ENCODE measurements at regions not wholly inside any gene's neighbourhood (a gene's known extent, or its start where the extent isn't known, plus 50 kb on each side); places are given as distances from the start of the nearest gene placed in this dataset.

DNA sequence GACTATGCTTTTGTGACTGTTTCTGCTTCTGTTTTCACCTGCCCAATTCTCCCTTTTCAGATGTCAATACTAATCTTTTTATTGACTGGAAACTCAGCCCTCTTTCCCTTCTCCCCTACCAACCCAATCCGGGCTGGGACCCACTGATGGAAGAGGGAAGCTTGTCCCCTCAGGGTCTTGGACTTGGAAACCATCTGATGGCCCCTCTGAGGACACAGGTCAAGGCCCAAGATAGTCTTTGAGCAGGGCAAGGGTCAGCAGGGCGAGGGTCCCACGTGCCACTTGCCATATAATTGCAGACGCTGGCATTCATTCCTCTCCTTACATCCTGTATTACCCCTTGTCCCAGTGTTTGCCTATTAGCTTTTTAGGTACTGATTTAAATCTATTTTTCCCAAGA is 678.2 kb upstream of the FANCL start:
- intact Hi-C loops (cut with micrococcal nuclease): no loop called here
- H3K4me3 Mint-ChIP-seq (ENCODE audit: low read depth): no peak overlapping the region
- no peak overlapping the region for H3K27ac Mint-ChIP-seq
- no peak for DNase-seq (ENCODE audit: low spot score)
- no peaks in the 10 kb centered on the region for H3K27me3 Mint-ChIP-seq (ENCODE audit: low read depth)
- H3K36me3 Mint-ChIP-seq (ENCODE audit: low read depth): no peaks in the 10 kb centered on the region
- H3K9me3 Mint-ChIP-seq: no peaks in the 10 kb centered on the region
- no peaks in the 10 kb centered on the region for H3K4me1 Mint-ChIP-seq (ENCODE audit: low read depth)

GRCh38 chr2:58918141-58918540 is 677.0 kb upstream of the FANCL start:
- intact Hi-C loops (cut with micrococcal nuclease): no loop called here
- Mint-ChIP-seq H3K36me3 (ENCODE audit: low read depth) (no peaks in the 10 kb centered on the region), H3K4me3 (ENCODE audit: low read depth) (no peak overlapping the region), H3K9me3 (no peaks in the 10 kb centered on the region), H3K27ac (no peak overlapping the region), H3K27me3 (ENCODE audit: low read depth) (no peaks in the 10 kb centered on the region), H3K4me1 (ENCODE audit: low read depth) (no peaks in the 10 kb centered on the region)
- DNase-seq (ENCODE audit: low spot score): no peak

GRCh38 chr2:58917596-58917995 is 676.5 kb upstream of the FANCL start:
- H3K4me3 Mint-ChIP-seq (ENCODE audit: low read depth): no peak overlapping the region
- intact Hi-C loops (cut with micrococcal nuclease): no loop called here

DNA sequence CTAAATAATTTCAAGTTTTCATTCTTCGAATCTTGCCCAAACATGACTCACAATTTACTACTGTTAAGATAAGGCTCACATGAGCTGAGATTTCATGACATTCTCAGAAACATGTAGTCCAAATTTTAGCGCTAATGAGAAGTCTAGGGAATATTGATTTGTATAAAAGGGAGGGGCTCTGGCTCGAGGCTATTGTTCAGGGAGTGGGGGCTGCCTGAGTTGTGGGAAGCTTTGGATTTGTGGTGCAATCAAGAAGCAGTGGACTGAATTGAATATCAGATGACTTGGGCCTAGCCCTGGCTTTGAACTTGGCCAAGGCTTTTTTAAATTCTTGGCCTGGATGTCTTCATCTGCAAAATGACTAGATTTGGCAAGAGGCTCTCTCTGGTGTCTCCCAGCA is 674.9 kb upstream of the FANCL start:
- Mint-ChIP-seq H3K36me3 (ENCODE audit: low read depth) (no peaks in the 10 kb centered on the region), H3K4me3 (ENCODE audit: low read depth) (no peak overlapping the region), H3K27me3 (ENCODE audit: low read depth) (no peaks in the 10 kb centered on the region), H3K4me1 (ENCODE audit: low read depth) (no peaks in the 10 kb centered on the region), H3K9me3 (no peaks in the 10 kb centered on the region), H3K27ac (no peak overlapping the region)
- intact Hi-C loops (cut with micrococcal nuclease): no loop called here
- no peak for DNase-seq (ENCODE audit: low spot score)

More at GRCh38 chr2:58917596-58917995, 676.5 kb upstream of the FANCL start:
- DNase-seq (ENCODE audit: low spot score): no peak
- no peaks in the 10 kb centered on the region for H3K27me3 Mint-ChIP-seq (ENCODE audit: low read depth)
- no peaks in the 10 kb centered on the region for H3K4me1 Mint-ChIP-seq (ENCODE audit: low read depth)
- no peak overlapping the region for H3K27ac Mint-ChIP-seq
- H3K9me3 Mint-ChIP-seq: no peaks in the 10 kb centered on the region
- no peaks in the 10 kb centered on the region for H3K36me3 Mint-ChIP-seq (ENCODE audit: low read depth)

- Mint-ChIP-seq H3K4me3 (ENCODE audit: low read depth) (no peak overlapping the region), H3K27me3 (ENCODE audit: low read depth) (no peaks in the 10 kb centered on the region), H3K36me3 (ENCODE audit: low read depth) (no peaks in the 10 kb centered on the region), H3K4me1 (ENCODE audit: low read depth) (no peaks in the 10 kb centered on the region), H3K27ac (no peak overlapping the region), H3K9me3 (no peaks in the 10 kb centered on the region)
- DNase-seq (ENCODE audit: low spot score): no peak
- intact Hi-C loops (cut with micrococcal nuclease): no loop called here
These were observed 673.8 kb upstream of the FANCL start for GRCh38 chr2:58914733-58915505.

DNA sequence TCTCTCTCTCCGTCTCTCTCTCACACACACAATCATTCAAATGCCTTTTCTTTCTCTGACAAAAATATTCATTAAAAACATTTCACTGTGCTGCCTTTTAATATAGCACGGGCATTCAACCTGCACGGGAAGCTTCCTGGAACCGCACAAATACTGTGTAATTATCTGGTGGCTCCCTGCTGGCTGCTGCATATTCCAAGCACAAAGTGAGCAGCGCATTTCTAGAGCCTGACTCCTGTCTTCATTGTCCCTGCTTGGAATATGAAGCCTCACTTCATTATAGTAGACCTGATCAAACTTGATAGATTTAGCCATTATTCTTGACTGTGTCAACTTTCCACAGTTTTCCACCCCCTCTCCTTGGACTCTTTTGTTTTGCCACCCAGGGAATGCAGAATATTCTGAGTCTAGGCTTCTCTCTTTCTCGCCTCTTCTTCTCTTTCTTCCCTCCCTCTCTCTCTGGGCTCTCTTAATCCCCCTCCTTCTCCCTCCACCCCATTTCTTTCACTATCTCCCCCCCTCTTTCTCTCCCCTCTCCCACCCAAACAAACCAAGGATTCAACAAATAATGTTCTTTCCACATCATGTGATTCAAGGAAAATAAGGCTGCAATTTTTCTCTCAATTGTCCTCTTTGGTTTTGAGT is 672.1 kb upstream of the FANCL start:
- intact Hi-C loops (cut with micrococcal nuclease): no loop called here
- Mint-ChIP-seq H3K9me3 (no peaks in the 10 kb centered on the region), H3K27me3 (ENCODE audit: low read depth) (no peaks in the 10 kb centered on the region)

DNA sequence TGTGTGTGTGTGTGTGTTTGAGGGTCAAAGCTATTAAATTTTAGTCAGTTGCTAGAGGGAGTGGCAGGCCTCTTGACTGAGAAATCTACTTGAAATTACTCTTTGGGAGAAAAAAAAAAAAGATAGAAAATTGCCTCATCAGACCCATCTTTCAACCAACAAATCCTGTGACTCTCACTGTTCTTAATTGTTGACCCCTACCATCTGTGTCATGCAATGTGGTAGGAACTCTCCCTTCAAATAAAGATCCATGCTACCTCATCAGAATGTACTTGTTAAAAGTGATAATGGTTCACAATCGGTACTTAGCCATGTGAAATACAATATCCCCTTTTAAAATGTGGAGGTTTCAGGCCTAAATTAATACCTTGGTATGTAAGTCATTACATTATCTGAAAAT is 670.8 kb upstream of the FANCL start:
- H3K4me3 Mint-ChIP-seq (ENCODE audit: low read depth): no peak overlapping the region
- no peaks in the 10 kb centered on the region for H3K36me3 Mint-ChIP-seq (ENCODE audit: low read depth)
- no peaks in the 10 kb centered on the region for H3K4me1 Mint-ChIP-seq (ENCODE audit: low read depth)
- no peak for DNase-seq (ENCODE audit: low spot score)
- no peak overlapping the region for H3K27ac Mint-ChIP-seq
- H3K9me3 Mint-ChIP-seq: no peaks in the 10 kb centered on the region
- H3K27me3 Mint-ChIP-seq (ENCODE audit: low read depth): no peaks in the 10 kb centered on the region
- intact Hi-C loops (cut with micrococcal nuclease): no loop called here

More for the DNA sequence above, 672.1 kb upstream of the FANCL start:
- Mint-ChIP-seq H3K4me3 (ENCODE audit: low read depth) (no peak overlapping the region), H3K4me1 (ENCODE audit: low read depth) (no peaks in the 10 kb centered on the region), H3K27ac (no peak overlapping the region), H3K36me3 (ENCODE audit: low read depth) (no peaks in the 10 kb centered on the region)
- DNase-seq (ENCODE audit: low spot score): no peak

- intact Hi-C loops (cut with micrococcal nuclease): no loop called here
- Mint-ChIP-seq H3K4me3 (ENCODE audit: low read depth) (no peak overlapping the region), H3K36me3 (ENCODE audit: low read depth) (no peaks in the 10 kb centered on the region), H3K27ac (no peak overlapping the region), H3K9me3 (no peaks in the 10 kb centered on the region), H3K4me1 (ENCODE audit: low read depth) (no peaks in the 10 kb centered on the region), H3K27me3 (ENCODE audit: low read depth) (no peaks in the 10 kb centered on the region)
- DNase-seq (ENCODE audit: low spot score): no peak
These were observed 667.5 kb upstream of the FANCL start for GRCh38 chr2:58908501-58909154.

- intact Hi-C loops (cut with micrococcal nuclease): no loop called here
These were observed 666.5 kb upstream of the FANCL start for GRCh38 chr2:58907644-58908043.

GRCh38 chr2:58906081-58906645 is 665.0 kb upstream of the FANCL start:
- no peaks in the 10 kb centered on the region for H3K36me3 Mint-ChIP-seq (ENCODE audit: low read depth)
- DNase-seq (ENCODE audit: low spot score): no peak
- H3K27me3 Mint-ChIP-seq (ENCODE audit: low read depth): no peaks in the 10 kb centered on the region
- H3K4me3 Mint-ChIP-seq (ENCODE audit: low read depth): no peak overlapping the region
- intact Hi-C loops (cut with micrococcal nuclease): no loop called here
- H3K4me1 Mint-ChIP-seq (ENCODE audit: low read depth): no peaks in the 10 kb centered on the region
- H3K9me3 Mint-ChIP-seq: no peaks in the 10 kb centered on the region
- H3K27ac Mint-ChIP-seq: no peak overlapping the region

More at GRCh38 chr2:58907644-58908043, 666.5 kb upstream of the FANCL start:
- no peaks in the 10 kb centered on the region for H3K27me3 Mint-ChIP-seq (ENCODE audit: low read depth)
- no peaks in the 10 kb centered on the region for H3K9me3 Mint-ChIP-seq
- DNase-seq (ENCODE audit: low spot score): no peak
- H3K4me1 Mint-ChIP-seq (ENCODE audit: low read depth): no peaks in the 10 kb centered on the region
- H3K4me3 Mint-ChIP-seq (ENCODE audit: low read depth): no peak overlapping the region
- no peaks in the 10 kb centered on the region for H3K36me3 Mint-ChIP-seq (ENCODE audit: low read depth)
- H3K27ac Mint-ChIP-seq: no peak overlapping the region

GRCh38 chr2:58904095-58904494 is 663.0 kb upstream of the FANCL start:
- no peak for DNase-seq (ENCODE audit: low spot score)
- Mint-ChIP-seq H3K9me3 (no peaks in the 10 kb centered on the region), H3K27ac (no peak overlapping the region), H3K27me3 (ENCODE audit: low read depth) (no peaks in the 10 kb centered on the region), H3K4me3 (ENCODE audit: low read depth) (no peak overlapping the region), H3K36me3 (ENCODE audit: low read depth) (no peaks in the 10 kb centered on the region), H3K4me1 (ENCODE audit: low read depth) (no peaks in the 10 kb centered on the region)
- intact Hi-C loops (cut with micrococcal nuclease): no loop called here

GRCh38 chr2:58903427-58903826 is 662.3 kb upstream of the FANCL start:
- H3K9me3 Mint-ChIP-seq: no peaks in the 10 kb centered on the region
- DNase-seq (ENCODE audit: low spot score): no peak
- no peaks in the 10 kb centered on the region for H3K4me1 Mint-ChIP-seq (ENCODE audit: low read depth)
- no peaks in the 10 kb centered on the region for H3K36me3 Mint-ChIP-seq (ENCODE audit: low read depth)
- intact Hi-C loops (cut with micrococcal nuclease): no loop called here
- no peak overlapping the region for H3K4me3 Mint-ChIP-seq (ENCODE audit: low read depth)
- no peak overlapping the region for H3K27ac Mint-ChIP-seq
- no peaks in the 10 kb centered on the region for H3K27me3 Mint-ChIP-seq (ENCODE audit: low read depth)
